ENCODE measurements at regions not wholly inside any gene's neighbourhood (a gene's known extent, or its start where the extent isn't known, plus 50 kb on each side); places are given as distances from the start of the nearest gene placed in this dataset.
"Not testable (repeated sequence)": the region's sequence is repeated elsewhere in the genome, so short reads cannot be mapped to it uniquely, and the experiment has no call there.

- Mint-ChIP-seq H3K27me3 (ENCODE audit: low read depth, poor library complexity) (peaks cover 4% of the 10 kb centered on the region), H3K4me1 (no peaks in the 10 kb centered on the region), H3K9me3 (peaks cover 4% of the 10 kb centered on the region), H3K4me3 (no peak overlapping the region), H3K27ac (no peak overlapping the region), H3K36me3 (ENCODE audit: low read depth) (no peaks in the 10 kb centered on the region)
- TF ChIP-seq CTCF (IDR thresholded peaks at IDR 0.05), result no peak
- DNase-seq, result no peak
Observed at GRCh38 chr3:98680723-98681122, 82.4 kb upstream of the ST3GAL6 start.

GRCh38 chr3:98681486-98681885 lies 81.7 kb upstream of the ST3GAL6 start:
- DNase-seq, result no peak
- H3K27ac Mint-ChIP-seq, result no peak overlapping the region
- H3K4me1 Mint-ChIP-seq, result no peaks in the 10 kb centered on the region
- H3K27me3 Mint-ChIP-seq (ENCODE audit: low read depth, poor library complexity), result peaks cover 4% of the 10 kb centered on the region
- no peak for TF ChIP-seq CTCF (IDR thresholded peaks at IDR 0.05)
- no peak overlapping the region for H3K4me3 Mint-ChIP-seq
- H3K9me3 Mint-ChIP-seq, result peaks cover 12% of the 10 kb centered on the region
- H3K36me3 Mint-ChIP-seq (ENCODE audit: low read depth), result no peaks in the 10 kb centered on the region

- H3K4me3 Mint-ChIP-seq; H3K36me3 Mint-ChIP-seq (ENCODE audit: low read depth); H3K4me1 Mint-ChIP-seq; DNase-seq; H3K27ac Mint-ChIP-seq; H3K27me3 Mint-ChIP-seq (ENCODE audit: low read depth, poor library complexity): not testable (repeated sequence)
- peaks cover 20% of the 10 kb centered on the region for H3K9me3 Mint-ChIP-seq
Observed at GRCh38 chr3:98682391-98682790, 80.7 kb upstream of the ST3GAL6 start.

GRCh38 chr3:98688363-98688762 lies 74.8 kb upstream of the ST3GAL6 start:
- peaks cover 23% of the 10 kb centered on the region for H3K9me3 Mint-ChIP-seq
- H3K27me3 Mint-ChIP-seq (ENCODE audit: low read depth, poor library complexity), result no peaks in the 10 kb centered on the region
- no peak for TF ChIP-seq CTCF (IDR thresholded peaks at IDR 0.05)

GRCh38 chr3:98690876-98691275 lies 72.3 kb upstream of the ST3GAL6 start:
- H3K4me1 Mint-ChIP-seq, result no peaks in the 10 kb centered on the region
- no peak overlapping the region for H3K4me3 Mint-ChIP-seq

More at GRCh38 chr3:98688363-98688762, 74.8 kb upstream of the ST3GAL6 start:
- Mint-ChIP-seq H3K36me3 (ENCODE audit: low read depth) (no peaks in the 10 kb centered on the region), H3K4me3 (no peak overlapping the region), H3K4me1 (no peaks in the 10 kb centered on the region), H3K27ac (no peak overlapping the region)
- DNase-seq, result no peak

GRCh38 chr3:98691897-98692296 lies 71.2 kb upstream of the ST3GAL6 start:
- Mint-ChIP-seq H3K36me3 (ENCODE audit: low read depth) (no peaks in the 10 kb centered on the region), H3K27ac (no peak overlapping the region), H3K9me3 (peaks cover 8% of the 10 kb centered on the region), H3K4me1 (no peaks in the 10 kb centered on the region), H3K27me3 (ENCODE audit: low read depth, poor library complexity) (no peaks in the 10 kb centered on the region), H3K4me3 (no peak overlapping the region)
- DNase-seq, result no peak
- TF ChIP-seq CTCF (IDR thresholded peaks at IDR 0.05), result no peak

More at GRCh38 chr3:98690876-98691275, 72.3 kb upstream of the ST3GAL6 start:
- no peak for DNase-seq
- H3K27me3 Mint-ChIP-seq (ENCODE audit: low read depth, poor library complexity), result no peaks in the 10 kb centered on the region
- H3K36me3 Mint-ChIP-seq (ENCODE audit: low read depth), result no peaks in the 10 kb centered on the region
- TF ChIP-seq CTCF (IDR thresholded peaks at IDR 0.05), result no peak
- no peak overlapping the region for H3K27ac Mint-ChIP-seq
- H3K9me3 Mint-ChIP-seq, result peaks cover 18% of the 10 kb centered on the region

Measured in nephron progenitor cell (in vitro differentiated cells).